ENCODE measurements at regions not wholly inside any gene's neighbourhood (a gene's known extent, or its start where the extent isn't known, plus 50 kb on each side); places are given as distances from the start of the nearest gene placed in this dataset.
"Not testable (repeated sequence)": the region's sequence is repeated elsewhere in the genome, so short reads cannot be mapped to it uniquely, and the experiment has no call there.

DNA sequence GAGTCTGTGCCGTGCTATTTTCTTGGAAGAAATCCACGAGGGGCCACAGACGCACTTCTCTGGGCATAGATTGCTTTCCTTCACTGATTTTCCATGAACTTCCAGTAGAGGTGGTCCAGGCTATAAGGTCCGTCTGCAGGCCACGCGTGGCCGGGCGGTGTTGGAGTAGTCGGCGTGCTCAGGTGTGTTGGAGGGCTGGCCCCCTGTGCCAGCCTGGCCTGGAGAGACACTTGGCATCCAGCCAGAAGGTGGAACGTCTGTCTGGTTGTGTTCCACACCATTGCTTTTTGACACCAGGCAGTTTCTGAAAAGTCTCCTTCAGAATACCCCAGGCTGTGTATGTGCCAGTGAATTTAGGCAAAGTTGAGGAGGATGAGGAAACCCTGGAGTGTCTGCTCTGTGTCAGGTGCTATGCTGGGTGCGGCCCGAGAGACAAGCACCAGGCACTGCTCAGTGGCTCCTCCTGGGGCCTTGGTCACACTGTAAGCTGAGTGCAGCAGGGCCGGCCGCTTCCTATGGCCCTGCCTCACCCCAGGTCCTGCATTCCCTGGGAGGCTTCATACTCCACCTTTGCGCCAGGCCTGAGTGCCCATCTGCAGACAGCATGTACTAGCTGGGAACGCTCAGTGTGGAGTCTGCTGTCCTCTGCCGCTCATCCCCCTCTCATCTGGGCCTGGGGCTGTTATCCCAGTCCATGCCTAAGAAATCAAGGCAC lies 52.1 kb upstream of the TAMM41 start:
- no peak for DNase-seq (ENCODE audit: extremely low spot score)
- ChIA-PET POLR2A (interaction anchor here (0.5 kb wide), 1 partner anchor 25 kb away, joined by 3 read pairs; no protein-coding TSS in a partner anchor), CTCF (no interaction called here)
- TF ChIP-seq, protein P1, sequence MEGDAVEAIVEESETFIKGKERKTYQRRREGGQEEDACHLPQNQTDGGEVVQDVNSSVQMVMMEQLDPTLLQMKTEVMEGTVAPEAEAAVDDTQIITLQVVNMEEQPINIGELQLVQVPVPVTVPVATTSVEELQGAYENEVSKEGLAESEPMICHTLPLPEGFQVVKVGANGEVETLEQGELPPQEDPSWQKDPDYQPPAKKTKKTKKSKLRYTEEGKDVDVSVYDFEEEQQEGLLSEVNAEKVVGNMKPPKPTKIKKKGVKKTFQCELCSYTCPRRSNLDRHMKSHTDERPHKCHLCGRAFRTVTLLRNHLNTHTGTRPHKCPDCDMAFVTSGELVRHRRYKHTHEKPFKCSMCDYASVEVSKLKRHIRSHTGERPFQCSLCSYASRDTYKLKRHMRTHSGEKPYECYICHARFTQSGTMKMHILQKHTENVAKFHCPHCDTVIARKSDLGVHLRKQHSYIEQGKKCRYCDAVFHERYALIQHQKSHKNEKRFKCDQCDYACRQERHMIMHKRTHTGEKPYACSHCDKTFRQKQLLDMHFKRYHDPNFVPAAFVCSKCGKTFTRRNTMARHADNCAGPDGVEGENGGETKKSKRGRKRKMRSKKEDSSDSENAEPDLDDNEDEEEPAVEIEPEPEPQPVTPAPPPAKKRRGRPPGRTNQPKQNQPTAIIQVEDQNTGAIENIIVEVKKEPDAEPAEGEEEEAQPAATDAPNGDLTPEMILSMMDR (IDR thresholded peaks at IDR 0.05; ENCODE audit: control extremely low read depth, extremely low read depth, low read depth, missing control alignments), result no peak

DNA sequence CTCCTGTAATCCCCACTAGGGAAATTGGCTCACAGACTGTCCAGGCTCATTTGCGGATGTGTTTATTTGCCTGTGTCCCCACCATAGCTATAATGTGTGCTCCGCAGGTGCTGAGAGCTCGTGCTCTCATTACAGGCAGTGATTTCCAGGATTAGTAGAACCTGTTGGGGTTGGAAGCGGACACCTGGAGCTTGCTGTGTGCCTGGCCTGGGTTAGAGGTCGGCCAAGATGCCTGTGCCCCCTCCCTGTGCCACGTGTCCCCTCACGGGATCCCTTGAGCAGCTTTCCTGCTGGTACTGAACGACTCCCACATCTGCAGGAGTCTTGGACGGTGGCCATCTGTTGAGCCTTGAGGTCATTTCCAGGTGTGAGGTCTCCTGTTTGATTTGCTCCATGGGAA lies 52.7 kb upstream of the TAMM41 start:
- POLR2A ChIA-PET, result interaction anchor here (0.5 kb wide), 1 partner anchor 25 kb away, joined by 3 read pairs; no protein-coding TSS in a partner anchor
- CTCF ChIA-PET, result not testable (repeated sequence)
- peak; percentile 3 for DNase-seq (ENCODE audit: extremely low spot score)

DNA sequence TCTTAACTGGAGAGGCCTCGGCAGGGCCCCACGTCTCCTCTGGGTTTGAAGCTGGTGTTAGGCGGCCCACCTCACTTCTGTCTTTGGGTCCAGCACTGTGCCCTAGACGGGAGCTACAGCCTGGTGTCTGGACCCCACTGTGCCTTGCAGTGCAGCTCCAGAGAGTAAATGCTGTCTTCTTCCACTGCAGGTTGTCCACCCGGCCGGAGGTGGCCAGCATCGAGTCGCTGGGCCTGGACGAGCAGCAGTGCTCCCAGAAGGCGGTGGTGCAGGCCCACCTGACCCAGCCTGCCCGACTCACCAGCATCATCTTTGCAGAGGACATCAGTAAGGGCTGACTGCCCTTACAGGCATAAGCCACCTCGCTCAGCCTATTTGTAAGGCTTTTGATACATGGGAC lies 53.1 kb upstream of the TAMM41 start:
- POLR2A ChIA-PET, result interaction anchor here (0.5 kb wide), 1 partner anchor 26 kb away, joined by 3 read pairs; no protein-coding TSS in a partner anchor
- CTCF ChIA-PET, result no interaction called here
- DNase-seq (ENCODE audit: extremely low spot score), result no peak
- TF ChIP-seq, protein P1 (IDR thresholded peaks at IDR 0.05; ENCODE audit: control extremely low read depth, extremely low read depth, low read depth, missing control alignments), result no peak

DNA sequence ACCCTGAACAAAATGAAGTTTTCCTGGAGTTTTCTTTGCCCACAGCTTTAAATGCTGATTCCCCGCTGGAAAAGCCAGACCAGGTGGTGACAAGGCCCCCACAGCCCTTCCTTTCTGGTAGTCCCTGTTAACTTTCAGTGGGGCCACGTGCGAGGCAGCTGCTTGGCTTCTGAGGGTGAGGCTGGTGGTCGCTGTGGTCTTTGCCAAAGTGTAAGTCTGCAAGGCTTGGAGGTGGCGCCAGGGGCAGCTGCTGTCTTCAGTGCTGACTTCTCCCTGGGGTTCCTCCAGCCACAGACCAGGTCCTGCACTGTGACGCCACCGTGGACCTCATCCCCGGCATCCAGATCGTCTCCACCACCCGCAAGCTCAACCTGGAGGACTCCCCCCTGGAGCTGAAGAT lies 54.1 kb upstream of the TAMM41 start:
- ChIA-PET POLR2A (no interaction called here), CTCF (no interaction called here)
- TF ChIP-seq, protein P1 (IDR thresholded peaks at IDR 0.05; ENCODE audit: control extremely low read depth, extremely low read depth, low read depth, missing control alignments), result no peak

DNA sequence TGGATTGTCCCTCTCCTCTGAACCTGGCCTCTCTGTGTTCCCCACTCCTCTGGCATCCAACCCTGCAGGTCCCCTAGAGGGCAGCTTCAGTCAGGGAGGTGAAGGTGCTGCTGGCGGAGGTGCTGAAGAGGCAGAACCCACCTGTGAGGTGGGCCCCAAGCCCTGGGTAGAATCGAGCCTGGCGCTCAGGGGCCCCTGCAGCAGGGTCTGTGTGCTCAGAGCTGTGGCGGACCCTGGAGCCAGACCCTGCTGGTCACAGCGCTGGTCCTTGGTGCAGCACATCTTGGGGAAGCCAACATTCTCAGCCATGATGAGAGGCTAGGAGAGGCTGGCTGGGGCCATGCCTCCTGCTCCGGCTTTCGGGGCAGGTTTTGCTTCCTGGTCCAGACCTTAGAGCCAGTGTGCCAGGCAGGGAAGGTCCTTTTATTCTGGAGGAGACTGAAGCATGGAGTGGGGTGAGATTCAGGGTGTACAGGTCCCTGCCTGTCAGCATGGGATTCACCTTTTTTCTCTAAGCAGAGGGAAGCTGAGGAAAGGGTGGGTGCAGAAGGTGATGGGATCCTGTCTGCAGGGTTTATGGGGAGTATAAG lies 54.7 kb upstream of the TAMM41 start:
- no peak for DNase-seq (ENCODE audit: extremely low spot score)
- CTCF ChIA-PET, result no interaction called here
- POLR2A ChIA-PET, result no interaction called here

More for the DNA sequence above, 54.1 kb upstream of the TAMM41 start:
- DNase-seq (ENCODE audit: extremely low spot score), result no peak

DNA sequence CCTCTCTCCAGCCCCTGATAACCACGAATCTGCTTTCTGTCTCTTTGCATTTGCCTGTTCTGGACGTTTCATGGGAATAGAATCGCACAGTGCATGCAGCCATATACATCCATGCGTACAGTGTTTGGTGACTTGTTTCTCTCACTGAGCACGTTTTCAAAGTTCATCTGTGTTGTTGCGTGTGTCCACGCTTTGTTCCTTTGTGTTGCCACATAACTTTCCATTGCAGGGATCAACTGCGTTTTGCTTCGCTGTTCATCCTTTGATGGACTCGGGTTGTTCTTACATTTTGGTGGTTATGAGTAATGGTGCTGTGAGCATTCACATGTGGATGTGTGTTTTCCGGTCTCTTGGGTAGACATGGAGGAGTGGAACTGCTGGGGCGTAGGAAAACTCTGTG lies 56.4 kb upstream of the TAMM41 start:
- no peak for DNase-seq (ENCODE audit: extremely low spot score)
- TF ChIP-seq, protein P1 (IDR thresholded peaks at IDR 0.05; ENCODE audit: control extremely low read depth, extremely low read depth, low read depth, missing control alignments), result no peak
- ChIA-PET CTCF (no interaction called here), POLR2A (no interaction called here)

More for the DNA sequence above, 54.7 kb upstream of the TAMM41 start:
- TF ChIP-seq, protein P1 (IDR thresholded peaks at IDR 0.05; ENCODE audit: control extremely low read depth, extremely low read depth, low read depth, missing control alignments), result no peak

DNA sequence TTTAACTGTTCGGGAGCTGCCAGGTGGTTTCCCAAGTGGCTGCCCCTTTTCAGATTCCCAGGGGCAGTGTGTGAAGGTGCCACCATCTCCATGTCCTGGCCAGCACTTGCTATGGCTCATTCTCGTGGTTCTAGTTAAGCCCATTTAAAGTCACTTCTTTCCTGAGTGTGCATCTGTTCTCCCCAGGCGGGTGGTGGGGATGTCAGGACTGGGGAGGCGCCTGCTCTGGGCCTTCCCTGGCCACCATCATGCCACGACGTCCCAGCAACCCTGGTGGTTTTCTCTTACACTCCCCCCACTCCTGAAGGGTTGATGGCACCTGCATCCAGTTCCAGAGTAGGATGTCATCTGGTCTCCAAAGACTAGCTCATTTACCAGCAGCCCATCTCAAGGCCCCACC lies 56.8 kb upstream of the TAMM41 start:
- TF ChIP-seq, protein P1 (IDR thresholded peaks at IDR 0.05; ENCODE audit: control extremely low read depth, extremely low read depth, low read depth, missing control alignments), result no peak
- ChIA-PET POLR2A (no interaction called here), CTCF (no interaction called here)
- DNase-seq (ENCODE audit: extremely low spot score), result no peak

All from GM10248 (cell line).